ENCODE measurements at regions not wholly inside any gene's neighbourhood (a gene's known extent, or its start where the extent isn't known, plus 50 kb on each side); places are given as distances from the start of the nearest gene placed in this dataset.

DNA sequence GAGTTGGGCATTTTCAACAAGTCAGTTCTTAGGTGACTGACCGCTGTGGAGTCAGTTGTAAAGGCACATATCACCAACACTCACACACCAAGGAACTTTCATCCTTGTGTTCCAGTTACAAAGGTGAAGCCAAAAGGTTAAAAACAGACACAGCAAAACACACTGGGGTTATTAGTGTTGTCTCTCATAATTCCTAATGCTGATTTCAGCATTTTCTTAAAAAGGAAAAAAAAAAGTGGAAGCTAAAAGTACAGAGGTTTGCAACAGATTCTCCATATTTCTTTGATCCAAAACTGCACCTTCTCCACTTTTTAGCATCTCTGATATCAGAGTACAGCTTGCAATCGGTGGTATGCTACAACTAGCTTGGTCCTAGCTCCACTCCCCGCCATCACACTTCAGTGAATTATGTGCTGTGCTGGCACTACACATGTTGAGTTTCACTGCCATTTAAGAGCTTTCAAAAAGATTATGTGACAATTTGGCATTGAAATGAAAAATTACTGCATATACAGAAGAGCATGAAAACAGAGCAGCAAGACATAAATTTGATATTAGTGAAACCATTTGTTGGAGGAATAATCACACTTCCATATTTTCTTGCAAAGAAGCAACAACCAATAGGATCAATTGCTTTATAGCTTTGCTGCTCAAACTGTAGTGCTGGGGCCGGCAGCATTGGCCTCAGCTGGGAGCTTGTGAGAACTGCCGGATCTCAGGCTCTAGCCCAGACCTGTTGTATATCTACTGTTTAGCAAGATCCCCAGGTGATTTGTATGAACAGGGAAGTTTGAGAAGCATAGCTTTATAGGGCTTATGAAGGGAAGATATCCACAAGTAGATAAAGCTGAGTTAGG is 62.3 kb upstream of the DAPL1 start:
- no peak for DNase-seq (ENCODE audit: extremely low read depth, low read depth, low spot score)

DNA sequence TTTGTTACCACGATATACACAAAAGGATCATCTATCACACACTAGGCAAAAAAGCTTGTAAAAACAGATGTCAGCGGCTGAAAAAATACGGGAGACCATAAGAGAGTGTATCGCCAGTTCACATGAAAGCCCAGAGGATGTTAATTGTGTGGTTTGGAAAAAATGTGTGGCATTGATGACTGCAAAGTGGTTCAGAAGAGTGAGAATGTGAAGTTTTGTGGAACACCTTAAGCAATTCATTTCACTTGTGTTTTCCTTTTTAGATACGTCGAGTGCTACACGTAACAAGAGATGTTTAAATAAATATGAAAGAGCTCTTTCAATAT is 61.7 kb upstream of the DAPL1 start:
- no peak for DNase-seq (ENCODE audit: extremely low read depth, low read depth, low spot score)

DNA sequence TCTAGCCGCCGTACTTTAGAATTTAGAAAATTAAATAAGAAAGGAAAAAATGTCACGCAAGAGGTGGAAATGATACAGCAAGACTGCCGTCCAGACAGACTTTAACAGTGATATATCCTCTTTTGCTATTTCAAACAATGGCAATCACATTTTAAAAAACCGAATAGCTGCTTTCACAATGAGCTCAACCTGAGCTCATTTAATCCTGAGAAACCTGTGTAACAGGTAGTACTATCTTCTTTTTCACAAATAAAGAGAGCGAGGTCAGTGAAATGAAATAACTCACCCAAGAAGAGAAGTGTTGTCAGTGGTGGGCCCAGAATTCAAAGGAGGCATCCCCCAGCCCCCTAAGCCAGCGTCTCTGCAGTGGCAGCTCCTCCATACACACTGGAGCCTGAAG is 60.7 kb upstream of the DAPL1 start:
- no peak for DNase-seq (ENCODE audit: extremely low read depth, low read depth, low spot score)

DNA sequence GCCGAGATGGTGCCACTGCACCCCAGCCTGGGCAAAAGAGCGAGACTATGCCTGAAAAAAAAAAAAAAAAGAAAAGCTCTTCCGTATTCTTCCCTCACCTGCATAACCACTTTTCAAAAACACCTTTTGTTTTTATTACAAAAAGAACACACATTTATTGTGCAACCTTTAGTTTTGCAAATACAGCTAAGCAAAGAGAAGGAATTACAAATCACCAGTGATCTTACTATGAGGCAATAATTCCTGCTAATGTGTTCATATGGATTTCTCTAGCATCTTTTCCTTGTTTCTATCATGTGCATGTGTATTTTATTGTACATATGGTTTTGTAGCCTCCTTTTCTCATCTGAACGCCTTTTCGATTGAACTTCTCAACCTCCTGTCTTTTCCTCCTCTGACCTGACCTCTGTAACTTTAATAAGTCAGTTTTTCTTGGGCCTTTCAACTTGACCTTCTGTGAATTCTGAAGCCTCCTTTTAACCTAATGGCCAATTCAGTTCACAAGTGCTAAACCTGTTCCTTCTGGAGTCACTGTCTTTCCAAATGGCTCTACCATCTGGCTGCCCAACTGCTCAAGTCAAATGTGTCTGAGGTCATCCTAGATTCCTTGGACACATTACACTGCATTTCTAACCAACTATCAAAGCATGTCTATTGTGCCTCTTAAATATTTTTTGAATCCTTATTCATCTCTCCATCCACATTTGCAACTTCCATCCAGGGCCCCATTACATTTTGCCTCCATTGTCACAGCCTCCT is 59.1 kb upstream of the DAPL1 start:
- DNase-seq (ENCODE audit: extremely low read depth, low read depth, low spot score): no peak

DNA sequence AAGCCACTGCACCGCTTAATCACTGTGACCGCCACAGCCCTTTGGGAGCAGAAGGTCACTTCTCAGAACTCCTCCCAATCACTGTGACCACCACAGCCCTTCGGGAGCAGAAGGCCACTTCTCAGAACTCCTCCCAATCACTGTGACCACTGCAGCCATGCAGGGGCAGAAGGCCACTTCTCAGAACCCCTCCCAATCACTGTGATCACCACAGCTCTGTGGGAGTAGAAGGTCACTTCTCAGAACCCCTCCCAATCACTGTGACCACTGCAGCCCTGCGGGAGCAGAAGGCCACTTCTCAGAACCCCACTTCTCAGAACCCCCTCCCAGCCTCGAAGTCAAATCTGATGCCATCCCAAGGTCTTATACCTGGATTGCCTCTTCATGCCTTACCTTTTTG is 56.8 kb upstream of the DAPL1 start:
- DNase-seq (ENCODE audit: extremely low read depth, low read depth, low spot score): no peak

DNA sequence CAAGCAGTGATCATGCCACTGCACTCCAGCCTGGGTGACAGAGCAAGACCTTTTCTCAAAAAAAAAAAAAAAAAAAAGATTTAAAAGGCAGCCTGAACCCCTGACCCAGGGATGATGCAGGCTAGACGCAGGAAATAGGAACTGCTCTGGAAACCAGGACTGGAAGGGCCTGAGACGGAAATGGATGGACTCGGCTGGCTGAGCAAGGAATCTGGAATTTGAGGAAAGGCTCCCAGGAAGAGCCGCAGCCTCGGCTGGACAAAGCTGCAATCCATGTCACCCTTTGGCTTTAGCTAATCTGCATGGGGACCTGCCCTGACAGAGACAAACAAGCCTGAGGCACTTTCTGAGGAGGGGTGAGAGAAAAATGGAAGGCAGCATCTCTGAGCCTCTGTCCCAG is 55.0 kb upstream of the DAPL1 start:
- DNase-seq (ENCODE audit: extremely low read depth, low read depth, low spot score): no peak

DNA sequence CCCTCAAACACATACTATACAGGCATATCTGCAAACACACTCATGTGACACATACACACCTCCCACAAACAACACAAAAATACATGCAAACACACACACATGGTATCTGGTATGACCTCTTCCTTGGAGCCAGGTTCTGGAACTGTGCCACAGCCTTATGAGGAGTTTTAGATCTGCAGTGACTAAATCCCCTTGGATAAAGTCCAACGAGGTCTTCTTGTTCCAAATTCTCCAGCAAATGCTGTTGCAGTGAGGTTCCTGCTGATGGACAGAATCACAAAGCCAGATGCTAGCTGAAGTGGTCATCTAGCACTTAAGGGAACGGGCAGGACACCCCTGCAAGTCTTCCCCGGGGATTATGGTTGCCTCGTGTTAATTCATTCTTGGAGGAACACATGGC is 54.5 kb upstream of the DAPL1 start:
- no peak for DNase-seq (ENCODE audit: extremely low read depth, low read depth, low spot score)

DNA sequence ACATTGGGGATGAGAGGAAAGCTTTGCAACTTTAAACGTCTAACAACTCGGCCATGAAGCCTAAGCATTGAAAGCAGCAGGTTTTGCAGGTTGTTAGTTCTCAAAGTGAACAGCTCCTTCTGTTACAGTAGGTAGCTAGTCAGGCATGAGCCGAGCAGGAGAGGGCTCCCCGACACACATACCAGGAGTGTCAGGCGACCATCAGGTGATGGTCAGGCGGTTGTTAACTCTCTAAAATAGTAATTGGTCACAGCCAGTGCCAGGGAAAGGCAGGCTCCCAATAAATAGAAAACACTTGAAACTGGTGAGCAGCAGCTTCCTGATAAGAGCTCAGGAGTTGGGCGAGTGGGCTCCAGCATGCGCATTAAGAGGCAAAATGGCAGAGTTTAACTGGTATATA is 53.5 kb upstream of the DAPL1 start:
- DNase-seq (ENCODE audit: extremely low read depth, low read depth, low spot score): no peak

DNA sequence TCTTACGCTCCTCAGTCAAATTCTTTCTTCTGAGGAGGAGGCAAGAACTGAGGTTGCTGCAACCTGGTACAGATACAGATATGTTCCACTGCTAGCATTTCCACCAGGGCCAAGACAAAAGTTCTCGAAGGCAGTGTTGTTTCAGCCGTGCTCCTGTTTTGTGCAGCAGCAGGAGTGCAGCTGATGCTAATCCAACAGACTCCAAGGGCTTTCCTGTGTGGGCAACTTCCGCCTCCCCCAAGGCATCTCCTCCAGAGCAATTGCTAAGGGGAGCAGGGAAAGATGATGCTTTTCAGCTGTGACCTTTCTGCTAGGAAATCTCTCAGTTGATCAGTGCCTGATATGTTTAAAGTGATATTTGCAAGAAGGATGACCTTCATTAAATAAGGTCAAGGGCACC is 52.6 kb upstream of the DAPL1 start:
- DNase-seq (ENCODE audit: extremely low read depth, low read depth, low spot score): no peak

DNA sequence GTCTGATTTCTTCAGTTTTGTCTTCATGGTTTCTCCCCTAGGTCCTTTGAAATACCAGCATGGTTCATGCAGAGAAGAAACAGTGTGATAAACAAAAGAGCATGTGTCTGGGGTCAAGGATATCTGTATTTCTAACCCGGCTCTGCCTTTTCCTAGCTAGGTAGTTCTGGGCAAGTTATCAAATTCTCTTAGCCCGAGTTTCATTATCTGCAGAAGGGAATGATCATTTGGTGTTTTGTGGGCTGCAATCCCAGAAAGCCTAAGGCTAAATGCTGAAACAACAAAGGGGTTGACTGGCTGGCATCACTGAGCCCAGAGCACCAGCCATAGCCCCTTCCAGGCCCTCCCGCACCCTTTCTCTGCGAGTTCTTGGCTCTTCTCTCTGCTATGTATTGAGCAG is 51.7 kb upstream of the DAPL1 start:
- no peak for DNase-seq (ENCODE audit: extremely low read depth, low read depth, low spot score)

DNA sequence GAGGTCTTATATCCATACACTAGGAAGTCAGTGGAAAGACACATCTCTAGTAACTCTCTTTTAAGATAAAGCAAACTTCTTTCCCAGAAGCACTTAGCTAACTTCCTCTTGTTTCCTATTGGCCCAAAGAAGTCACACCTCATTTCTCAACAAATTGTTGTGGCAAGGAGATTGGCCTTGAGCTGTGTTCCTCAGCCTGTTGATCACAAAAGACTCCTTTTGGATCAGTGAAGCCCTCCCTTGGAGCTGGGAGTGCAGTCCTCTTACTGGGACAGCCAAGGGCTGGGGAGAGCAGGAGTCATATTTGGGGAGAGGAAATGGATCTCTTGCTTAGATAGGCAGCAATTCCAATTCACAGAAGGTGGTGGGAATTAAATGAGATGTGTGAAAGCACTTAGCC is 51.2 kb upstream of the DAPL1 start:
- DNase-seq (ENCODE audit: extremely low read depth, low read depth, low spot score): no peak

DNA sequence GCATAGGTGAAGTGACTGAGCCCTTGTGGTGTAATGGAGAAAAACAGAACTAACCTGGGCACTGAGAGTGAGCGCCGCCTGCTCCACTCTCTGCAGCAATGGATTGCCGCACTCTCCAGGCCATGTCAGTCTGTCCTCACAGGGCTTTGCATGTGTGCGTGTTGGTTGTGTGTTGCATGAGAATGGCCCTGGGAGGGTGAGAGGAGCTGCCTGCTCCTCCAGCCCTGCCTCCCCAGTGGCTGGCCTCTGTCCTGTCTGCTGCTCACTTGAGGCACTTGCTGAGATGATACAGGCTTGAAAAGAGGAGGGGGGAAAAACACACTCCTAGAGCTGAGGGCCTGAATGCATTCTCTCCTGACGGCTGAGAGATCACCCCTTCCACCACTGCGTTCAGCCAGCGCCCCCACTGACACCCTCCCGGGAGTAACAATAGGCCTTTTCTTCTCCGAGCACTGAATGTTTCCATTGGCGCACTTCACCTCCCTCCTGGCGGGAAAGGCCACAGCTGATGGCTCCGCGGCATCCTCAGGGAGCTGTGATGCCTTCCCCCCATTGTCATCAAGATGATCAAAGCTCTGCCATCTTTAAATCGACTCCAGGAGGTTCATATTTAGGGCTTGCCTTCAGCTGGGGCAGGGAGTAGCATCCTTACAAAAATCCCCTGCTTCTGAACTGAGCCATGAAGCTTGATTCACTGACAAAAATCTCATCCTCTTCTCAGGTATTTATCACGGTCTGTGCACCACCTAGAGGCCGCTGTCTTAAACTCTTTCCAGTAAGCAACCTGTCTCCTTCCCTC is 49.9 kb upstream of the DAPL1 start:
- peak; percentile 42 for DNase-seq (ENCODE audit: extremely low read depth, low read depth, low spot score)

Data from glomerular endothelial cell (primary cell).